ENCODE measurements at regions not wholly inside any gene's neighbourhood (a gene's known extent, or its start where the extent isn't known, plus 50 kb on each side); places are given as distances from the start of the nearest gene placed in this dataset.

- no peak overlapping the region for H3K27ac ChIP-seq
- in situ Hi-C loops (cut with MboI; ENCODE audit: low sequenced_read_pairs in 4 of 4) (no loop called here), intact Hi-C loops (cut with DNase I; ENCODE audit: low total_unique reads) (no loop called here)
- ATAC-seq (no peak), DNase-seq (no peak)
- H3K4me1 ChIP-seq, result no peaks in the 10 kb centered on the region
- TF ChIP-seq CTCF (IDR thresholded peaks at IDR 0.05 in 4 of 5, conservative IDR thresholded peaks at IDR 0.05 in 1 of 5), result no peak
- no peak for TF ChIP-seq POLR2A (IDR thresholded peaks at IDR 0.05)
- no peaks in the 10 kb centered on the region for H3K27me3 ChIP-seq
- H3K36me3 ChIP-seq, result no peaks in the 10 kb centered on the region
- H3K4me3 ChIP-seq, result no peak overlapping the region
- H3K9me3 ChIP-seq, result no peaks in the 10 kb centered on the region
These were observed 719.4 kb upstream of the PTBP2 start for GRCh38 chr1:96002201-96002600.

- intact Hi-C loops (cut with DNase I; ENCODE audit: low total_unique reads), result no loop called here
- no peak overlapping the region for H3K27ac ChIP-seq
- TF ChIP-seq POLR2A (IDR thresholded peaks at IDR 0.05) (no peak), CTCF (IDR thresholded peaks at IDR 0.05 in 4 of 5, conservative IDR thresholded peaks at IDR 0.05 in 1 of 5) (no peak)
- in situ Hi-C loops (cut with MboI; ENCODE audit: low sequenced_read_pairs in 4 of 4), result no loop called here
- H3K36me3 ChIP-seq, result no peaks in the 10 kb centered on the region
- no peaks in the 10 kb centered on the region for H3K4me1 ChIP-seq
- ATAC-seq, result no peak
- H3K9me3 ChIP-seq, result no peaks in the 10 kb centered on the region
- DNase-seq, result no peak
- H3K27me3 ChIP-seq, result no peaks in the 10 kb centered on the region
- no peak overlapping the region for H3K4me3 ChIP-seq
These were observed 718.3 kb upstream of the PTBP2 start for GRCh38 chr1:96002969-96003964.

- in situ Hi-C loops (cut with MboI; ENCODE audit: low sequenced_read_pairs in 4 of 4), result no loop called here
- ATAC-seq (no peak), DNase-seq (no peak)
- Histone ChIP-seq H3K36me3 (no peaks in the 10 kb centered on the region), H3K27ac (no peak overlapping the region), H3K4me3 (no peak overlapping the region), H3K4me1 (no peaks in the 10 kb centered on the region), H3K27me3 (no peaks in the 10 kb centered on the region), H3K9me3 (no peaks in the 10 kb centered on the region)
- intact Hi-C loops (cut with DNase I; ENCODE audit: low total_unique reads), result no loop called here
- TF ChIP-seq CTCF (IDR thresholded peaks at IDR 0.05 in 4 of 5, conservative IDR thresholded peaks at IDR 0.05 in 1 of 5) (no peak), POLR2A (IDR thresholded peaks at IDR 0.05) (no peak)
These were observed 711.7 kb upstream of the PTBP2 start for GRCh38 chr1:96009831-96010434.

- Histone ChIP-seq H3K27me3 (no peaks in the 10 kb centered on the region), H3K27ac (no peak overlapping the region), H3K9me3 (no peaks in the 10 kb centered on the region), H3K36me3 (no peaks in the 10 kb centered on the region), H3K4me1 (no peaks in the 10 kb centered on the region), H3K4me3 (no peak overlapping the region)
- DNase-seq, result no peak
- in situ Hi-C loops (cut with MboI; ENCODE audit: low sequenced_read_pairs in 4 of 4), result no loop called here
- intact Hi-C loops (cut with DNase I; ENCODE audit: low total_unique reads), result no loop called here
- no peak for ATAC-seq
- TF ChIP-seq CTCF (IDR thresholded peaks at IDR 0.05 in 4 of 5, conservative IDR thresholded peaks at IDR 0.05 in 1 of 5) (no peak), POLR2A (IDR thresholded peaks at IDR 0.05) (no peak)
These were observed 710.0 kb upstream of the PTBP2 start for GRCh38 chr1:96011606-96012005.

Measured in gastrocnemius medialis (tissue), 4 donors.